ENCODE measurements at regions not wholly inside any gene's neighbourhood (a gene's known extent, or its start where the extent isn't known, plus 50 kb on each side); places are given as distances from the start of the nearest gene placed in this dataset.

- DNase-seq, result no peak
Observed at GRCh38 chr6:44614396-44614795, 226.9 kb downstream of the CDC5L start.

- no peak for DNase-seq
Observed at GRCh38 chr6:44615621-44616020, 228.1 kb downstream of the CDC5L start.

DNA sequence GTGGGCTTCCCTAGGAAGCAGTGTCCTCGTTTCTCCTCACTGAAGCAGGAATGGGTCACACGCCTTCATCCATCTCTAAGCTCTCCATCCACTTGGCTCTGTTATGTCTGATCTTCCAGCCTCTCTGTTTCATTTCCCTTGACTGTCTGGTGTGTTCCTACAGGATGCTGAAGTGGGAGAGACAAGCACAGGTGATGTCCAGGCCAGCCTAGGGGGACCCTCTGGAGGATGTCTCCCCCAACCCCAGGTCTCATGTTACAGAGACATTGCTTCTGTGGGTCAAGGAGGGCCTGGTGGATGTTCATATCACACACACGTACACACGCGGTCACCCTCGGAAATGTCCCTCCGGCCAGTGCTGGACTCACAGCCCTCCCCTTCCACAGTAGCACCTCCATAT lies 229.9 kb downstream of the CDC5L start:
- no peak for DNase-seq

DNA sequence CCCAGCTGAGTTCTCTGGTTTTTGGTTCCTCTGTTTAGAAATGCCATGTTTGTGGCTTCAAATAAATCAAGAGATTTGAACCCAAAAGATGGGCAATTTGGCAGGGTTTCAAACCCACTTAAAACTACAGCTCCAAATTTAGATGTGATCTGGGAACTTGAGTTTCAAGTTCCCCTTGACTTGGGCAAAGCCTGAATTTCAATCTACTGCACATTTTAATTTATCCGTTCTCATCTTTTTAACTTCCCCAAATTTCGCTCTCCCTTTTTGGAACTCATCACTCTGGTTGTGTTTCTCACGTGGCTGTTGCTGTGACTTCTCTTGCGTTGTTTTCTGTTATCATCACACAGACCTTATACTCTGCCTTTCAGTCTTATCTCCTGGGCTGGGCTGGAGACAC lies 230.9 kb downstream of the CDC5L start:
- no peak for DNase-seq

- DNase-seq, result no peak
Observed at GRCh38 chr6:44620922-44621321, 233.4 kb downstream of the CDC5L start.

- DNase-seq, result no peak
Observed at GRCh38 chr6:44621846-44622245, 234.3 kb downstream of the CDC5L start.

- no peak for DNase-seq
Observed at GRCh38 chr6:44622555-44622954, 235.0 kb downstream of the CDC5L start.

- DNase-seq, result no peak
Observed at GRCh38 chr6:44622956-44623355, 235.4 kb downstream of the CDC5L start.

DNA sequence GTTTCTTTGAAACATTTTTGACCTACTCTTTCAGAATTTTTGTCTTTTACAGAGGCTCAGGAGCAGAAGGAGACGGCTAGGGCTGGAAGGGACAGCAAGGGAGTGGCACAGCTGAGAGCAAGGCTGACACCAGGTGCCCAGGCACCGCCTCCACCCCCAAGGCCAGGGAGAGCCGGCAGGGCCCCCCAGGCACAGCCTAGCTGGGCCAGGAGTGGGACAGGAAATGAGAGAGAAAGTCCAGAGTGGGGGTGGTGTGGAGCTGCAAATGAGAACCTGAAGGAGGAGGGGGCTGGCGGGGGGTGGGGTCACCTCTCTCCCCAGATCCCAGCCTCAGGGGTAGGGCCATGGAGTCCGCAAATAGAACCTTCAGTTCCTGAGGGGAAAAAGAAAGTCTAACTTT lies 236.7 kb downstream of the CDC5L start:
- no peak for DNase-seq

DNA sequence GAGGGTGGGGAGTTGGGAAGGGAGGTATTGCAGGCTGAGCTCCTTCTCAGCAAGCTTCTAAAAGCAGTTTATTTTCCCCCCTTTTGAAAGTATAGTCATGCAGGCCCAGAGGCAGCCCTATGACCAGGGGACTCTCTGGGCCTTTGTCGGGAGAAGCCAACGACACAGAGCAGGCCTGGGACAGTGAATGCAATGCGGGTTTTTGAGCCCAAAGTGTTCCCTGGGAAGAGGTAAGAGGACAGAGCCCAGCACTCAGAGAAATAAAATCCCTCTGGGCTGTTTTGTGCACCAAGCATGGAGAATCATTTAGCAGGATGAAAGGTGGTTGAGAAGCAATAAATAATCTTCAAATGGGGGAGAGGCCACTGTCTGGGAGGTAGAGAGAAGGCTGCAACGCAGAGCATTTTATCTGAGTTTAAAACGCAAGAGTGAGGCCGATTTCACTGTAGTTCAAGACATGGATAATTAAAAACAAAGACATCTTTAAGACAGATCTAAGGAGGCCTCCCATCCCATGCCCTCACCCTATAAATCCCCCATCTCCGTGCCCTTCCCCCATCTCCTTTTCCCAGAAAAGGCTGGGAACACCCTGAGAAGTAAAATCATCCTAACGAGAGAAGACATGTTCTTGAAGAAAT lies 237.5 kb downstream of the CDC5L start:
- DNase-seq, result no peak

DNA sequence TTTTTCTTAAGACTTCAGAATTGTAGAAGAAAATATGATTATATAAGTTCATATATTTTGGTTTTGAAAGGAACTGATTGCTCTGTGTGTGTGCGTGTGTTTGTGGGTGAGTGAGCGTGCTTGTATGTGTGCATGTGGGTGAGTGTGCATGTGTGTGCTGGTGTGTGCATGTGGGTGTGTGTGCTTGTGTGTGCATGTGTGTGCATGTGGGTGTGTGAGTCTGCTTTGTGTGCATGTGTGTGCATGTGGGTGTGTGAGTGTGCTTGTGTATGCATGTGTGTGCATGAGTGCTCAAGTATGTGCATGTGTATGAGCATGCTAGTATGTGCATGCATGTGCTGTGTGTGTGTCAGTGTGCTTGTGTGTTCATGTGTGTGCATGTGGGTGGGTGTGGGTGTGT lies 238.5 kb downstream of the CDC5L start:
- no peak for DNase-seq

DNA sequence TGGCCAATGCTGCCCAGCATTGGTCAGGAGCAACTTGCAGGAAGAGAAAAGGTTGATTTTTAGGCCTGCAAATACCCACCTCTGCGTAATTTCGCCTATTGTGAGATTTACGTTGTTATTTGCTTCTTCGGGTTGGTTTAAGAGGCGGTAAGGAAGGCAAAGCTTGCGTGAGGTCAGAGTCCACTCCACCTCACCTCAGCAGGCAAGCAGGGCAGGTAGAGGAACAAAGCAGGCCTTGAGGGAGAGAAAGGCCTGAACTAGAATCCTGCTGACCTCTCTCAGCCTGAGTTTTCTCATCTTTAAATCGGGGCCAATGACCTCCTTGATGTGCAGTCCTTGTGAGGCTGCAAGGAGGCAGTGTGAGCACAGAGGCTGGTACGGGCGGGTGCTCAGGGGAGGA lies 239.1 kb downstream of the CDC5L start:
- no peak for DNase-seq

DNA sequence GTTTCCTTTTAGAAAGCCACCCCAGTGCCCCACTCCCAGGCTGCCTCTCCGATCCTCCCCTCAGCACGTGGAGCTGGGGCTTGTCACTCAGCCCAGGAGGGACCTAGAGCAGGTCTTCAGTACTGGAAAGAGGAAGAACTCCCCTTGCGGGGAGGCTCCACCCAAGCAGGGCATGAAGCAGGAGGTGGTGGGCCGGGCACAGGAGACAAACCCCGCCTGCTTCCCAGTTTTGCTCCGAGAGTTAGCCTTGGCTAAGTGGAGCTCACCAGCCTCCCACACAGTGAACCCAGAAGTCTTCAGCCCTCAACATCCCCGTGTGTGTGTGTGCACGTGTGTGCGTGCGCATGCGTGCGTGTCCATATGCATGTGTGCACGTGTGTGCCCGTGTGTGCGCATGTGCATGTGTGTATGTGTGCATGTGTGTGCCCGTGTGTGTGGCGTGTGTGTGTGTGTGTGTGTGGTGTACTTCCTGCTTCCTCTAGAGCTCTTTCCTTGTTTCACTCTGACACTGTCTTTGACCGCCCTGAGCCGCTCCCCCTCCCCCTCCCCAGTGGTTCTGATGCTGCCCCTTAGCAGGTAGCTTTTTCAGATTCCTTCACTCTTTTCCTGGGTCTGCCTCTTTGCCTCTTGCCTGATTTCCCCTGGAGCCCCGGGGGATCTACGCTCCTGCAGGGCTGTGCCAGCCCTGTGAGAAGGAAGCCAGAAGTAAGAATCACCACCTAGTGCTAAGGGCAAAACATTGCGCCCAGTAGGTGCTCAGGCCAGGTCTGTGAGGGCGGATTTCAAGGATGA lies 239.8 kb downstream of the CDC5L start:
- DNase-seq, result no peak

- no peak for DNase-seq
Observed at GRCh38 chr6:44627883-44628271, 240.4 kb downstream of the CDC5L start.

DNA sequence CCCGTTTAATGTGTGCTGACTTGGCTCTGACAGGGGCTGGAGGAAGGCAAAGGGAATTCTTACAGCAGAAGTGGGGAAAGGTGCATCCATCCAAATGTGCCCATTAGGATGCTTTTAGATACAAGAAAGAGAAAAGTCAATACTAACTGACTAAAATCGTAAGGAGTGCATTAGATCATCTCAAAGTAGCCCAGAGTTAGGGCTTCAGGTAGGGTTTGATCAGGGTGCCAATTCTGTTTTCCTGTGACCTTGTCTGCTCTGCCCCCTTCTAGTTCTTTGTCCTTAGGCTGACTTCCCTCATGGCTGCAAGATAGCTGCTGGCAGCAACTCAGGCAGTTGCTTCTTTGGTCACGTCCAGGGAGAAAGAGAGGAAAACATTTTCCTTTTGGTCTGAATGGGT lies 240.8 kb downstream of the CDC5L start:
- DNase-seq, result no peak

- no peak for DNase-seq
Observed at GRCh38 chr6:44629636-44630035, 242.1 kb downstream of the CDC5L start.

DNA sequence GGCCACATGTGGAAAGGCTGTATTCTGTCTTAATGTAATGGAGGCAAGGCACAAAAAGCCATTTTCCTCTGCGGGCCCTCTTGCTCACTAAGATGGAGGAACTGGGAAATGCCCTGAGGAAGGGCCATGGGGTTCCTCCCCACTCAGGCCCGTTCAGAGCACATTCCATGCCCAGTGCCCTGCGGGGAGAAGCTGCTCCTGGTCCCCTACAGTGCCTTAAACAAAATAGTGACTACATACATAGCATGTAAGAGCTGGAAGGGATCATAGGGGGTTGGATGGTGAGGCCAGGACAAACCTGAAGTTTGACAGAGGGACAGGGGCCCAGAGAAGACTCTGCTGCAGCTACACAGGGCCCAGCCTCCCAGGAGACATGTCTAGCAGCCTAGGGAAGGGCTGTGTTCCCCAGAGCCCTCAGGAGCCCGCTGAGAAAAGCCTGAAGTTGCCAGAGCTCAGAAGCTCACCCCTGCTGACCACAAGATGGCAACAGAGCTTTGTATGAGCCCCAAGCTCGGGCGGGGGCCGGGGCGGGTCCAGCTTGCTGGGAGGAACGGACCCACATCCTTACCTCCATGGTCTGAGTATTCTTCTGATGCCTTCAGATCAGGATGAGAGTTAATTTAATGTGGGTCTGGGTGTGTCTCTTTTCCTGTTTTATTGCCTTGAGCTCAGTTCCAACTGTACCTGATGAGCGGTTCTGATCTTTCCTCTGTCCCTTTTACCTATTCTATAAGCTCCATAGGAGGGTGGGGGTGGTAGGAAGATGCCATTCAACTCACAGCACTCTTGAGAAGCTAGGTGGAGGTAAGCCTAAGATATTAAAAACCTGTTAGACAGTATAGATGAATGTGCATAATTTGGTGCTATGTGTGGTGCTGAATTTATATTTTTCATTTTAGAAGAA lies 242.9 kb downstream of the CDC5L start:
- DNase-seq, result peak in 1 of 2 experiments; percentile 5

DNA sequence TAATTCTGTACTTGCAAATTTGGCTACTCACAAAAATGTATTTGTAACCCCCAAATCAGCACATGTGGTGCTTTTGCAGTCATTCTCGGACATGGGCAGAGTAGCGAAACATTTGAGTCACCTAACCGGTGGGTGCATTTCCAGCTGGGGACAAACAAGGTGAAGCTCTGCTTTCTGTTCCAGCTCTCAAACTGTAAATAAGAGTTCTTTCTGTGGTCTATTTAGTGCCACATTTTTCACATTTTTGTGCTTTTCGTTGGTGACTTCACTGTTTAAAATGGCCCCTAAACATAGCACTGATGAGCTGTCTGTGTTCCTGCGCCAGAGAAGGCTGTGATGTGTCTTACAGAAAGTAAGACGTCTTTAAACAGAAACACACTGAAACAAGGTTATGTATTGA lies 244.5 kb downstream of the CDC5L start:
- no peak for DNase-seq

GRCh38 chr6:44634321-44634720 lies 246.8 kb downstream of the CDC5L start:
- no peak for DNase-seq

- no peak for DNase-seq
Observed at GRCh38 chr6:44635486-44635885, 248.0 kb downstream of the CDC5L start.

DNA sequence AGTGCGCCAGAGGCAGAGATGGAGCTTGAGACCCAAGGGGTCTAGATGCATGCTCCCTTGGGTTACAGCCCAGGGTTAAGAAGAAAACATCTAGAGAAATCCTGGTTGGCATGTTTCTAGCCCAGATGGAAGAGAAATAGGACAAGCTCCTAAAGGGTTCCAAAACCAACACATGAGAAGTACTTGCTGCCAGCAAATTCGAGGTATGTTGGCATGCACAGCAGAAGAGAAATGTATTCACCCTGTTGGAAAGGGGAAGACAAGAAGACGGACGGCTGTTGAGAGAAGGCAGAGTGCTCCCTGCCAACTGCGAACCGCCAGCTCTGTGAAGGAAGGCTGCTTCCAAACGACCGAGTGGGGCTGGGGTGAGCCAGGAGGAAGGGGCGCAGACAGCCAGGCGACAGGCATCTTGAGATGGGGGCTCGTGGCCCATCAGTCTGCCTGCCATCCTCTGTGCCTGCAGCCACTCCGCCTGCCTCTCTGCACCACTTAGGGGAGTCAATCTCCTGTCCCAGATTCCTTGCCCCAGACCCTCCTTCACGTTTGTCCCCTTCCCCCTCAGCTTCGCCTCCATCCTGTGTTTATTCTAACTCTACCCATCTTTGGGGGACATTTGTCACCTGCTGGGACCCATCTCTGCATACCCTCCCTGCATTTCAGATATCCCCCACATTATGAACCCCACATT lies 249.2 kb downstream of the CDC5L start:
- no peak for DNase-seq

- no peak for DNase-seq
Observed at GRCh38 chr6:44641344-44642031, 254.0 kb downstream of the CDC5L start.
